Endothelial cell (in vitro differentiated cells): ENCODE measurements at regions not wholly inside any gene's neighbourhood (a gene's known extent, or its start where the extent isn't known, plus 50 kb on each side); places are given as distances from the start of the nearest gene placed in this dataset.
A peak's percentile ranks its signal among the peaks of the same experiment; 100 is the strongest.
"Not testable (repeated sequence)": the region's sequence is repeated elsewhere in the genome, so short reads cannot be mapped to it uniquely, and the experiment has no call there.

Experiments used
- DNase-seq: peaks from one replicate; pipeline ENCODE4 v3.0.0; 2021; ENCODE audit warnings: low spot score
- H3K27ac Mint-ChIP-seq: one replicate; pipeline ENCODE4 v1.8.0; 2021; ENCODE audit warnings: mixed read lengths, inconsistent platforms; ENCODE audit not compliant: unreplicated experiment
- H3K27me3 Mint-ChIP-seq: one replicate; pipeline ENCODE4 v1.8.0; 2021; ENCODE audit warnings: mild to moderate bottlenecking, moderate library complexity, mixed read lengths, inconsistent platforms; ENCODE audit not compliant: unreplicated experiment
- H3K36me3 Mint-ChIP-seq: one replicate; pipeline ENCODE4 v1.8.0; 2021; ENCODE audit warnings: mild to moderate bottlenecking, low read depth, mixed read lengths, inconsistent platforms; ENCODE audit not compliant: unreplicated experiment
- H3K4me1 Mint-ChIP-seq: one replicate; pipeline ENCODE4 v1.8.0; 2021; ENCODE audit warnings: mild to moderate bottlenecking, mixed read lengths, inconsistent platforms; ENCODE audit not compliant: unreplicated experiment
- H3K4me3 Mint-ChIP-seq: one replicate; pipeline ENCODE4 v1.8.0; 2021; ENCODE audit warnings: mild to moderate bottlenecking, mixed read lengths, inconsistent platforms; ENCODE audit not compliant: unreplicated experiment
- H3K9me3 Mint-ChIP-seq: one replicate; pipeline ENCODE4 v1.8.0; 2021; ENCODE audit warnings: mixed read lengths, inconsistent platforms; ENCODE audit not compliant: unreplicated experiment
- CTCF ChIP-seq: fragments of 200-600 bp; sonication (generic); IDR thresholded peaks from one replicate; pipeline ENCODE4 v1.5.0; 2021; ENCODE audit warnings: antibody characterized with exemption; ENCODE audit not compliant: unreplicated experiment

- TF ChIP-seq CTCF = peak; percentile 27
- not testable (repeated sequence) for H3K4me1 Mint-ChIP-seq, H3K9me3 Mint-ChIP-seq, H3K27me3 Mint-ChIP-seq, H3K27ac Mint-ChIP-seq
- peak; percentile 38 for DNase-seq
- H3K4me3 Mint-ChIP-seq = peak overlapping the region; percentile 21
- peaks cover 26% of the 10 kb centered on the region for H3K36me3 Mint-ChIP-seq
Measured at GRCh38 chr1:224004552-224005315, 109.2 kb upstream of the FBXO28 start.

GRCh38 chr1:224003896-224004295 is 110.0 kb upstream of the FBXO28 start:
- H3K4me1 Mint-ChIP-seq, H3K27ac Mint-ChIP-seq, H3K27me3 Mint-ChIP-seq, DNase-seq, H3K4me3 Mint-ChIP-seq, H3K9me3 Mint-ChIP-seq: not testable (repeated sequence)
- peaks cover 26% of the 10 kb centered on the region for H3K36me3 Mint-ChIP-seq

- not testable (repeated sequence) for H3K27me3 Mint-ChIP-seq, H3K4me3 Mint-ChIP-seq
Measured at GRCh38 chr1:224001757-224002156, 112.2 kb upstream of the FBXO28 start.

GRCh38 chr1:223999761-224000160 is 114.2 kb upstream of the FBXO28 start:
- H3K27ac Mint-ChIP-seq, DNase-seq, H3K27me3 Mint-ChIP-seq, H3K4me1 Mint-ChIP-seq, H3K9me3 Mint-ChIP-seq, H3K36me3 Mint-ChIP-seq, H3K4me3 Mint-ChIP-seq: not testable (repeated sequence)

More at GRCh38 chr1:224001757-224002156, 112.2 kb upstream of the FBXO28 start:
- not testable (repeated sequence) for H3K27ac Mint-ChIP-seq, H3K4me1 Mint-ChIP-seq, DNase-seq, H3K9me3 Mint-ChIP-seq, H3K36me3 Mint-ChIP-seq

- not testable (repeated sequence) for H3K27ac Mint-ChIP-seq
Measured at GRCh38 chr1:223998676-223999455, 115.0 kb upstream of the FBXO28 start.

GRCh38 chr1:223996376-223996775 is 117.5 kb upstream of the FBXO28 start:
- not testable (repeated sequence) for H3K27me3 Mint-ChIP-seq, H3K36me3 Mint-ChIP-seq, H3K4me1 Mint-ChIP-seq, H3K9me3 Mint-ChIP-seq, DNase-seq, H3K4me3 Mint-ChIP-seq, H3K27ac Mint-ChIP-seq

More at GRCh38 chr1:223998676-223999455, 115.0 kb upstream of the FBXO28 start:
- not testable (repeated sequence) for H3K27me3 Mint-ChIP-seq, H3K4me3 Mint-ChIP-seq, DNase-seq, H3K4me1 Mint-ChIP-seq, H3K9me3 Mint-ChIP-seq, H3K36me3 Mint-ChIP-seq

- peak; percentile 100 for DNase-seq
- not testable (repeated sequence) for H3K4me1 Mint-ChIP-seq, H3K36me3 Mint-ChIP-seq, H3K9me3 Mint-ChIP-seq, H3K27me3 Mint-ChIP-seq
- H3K27ac Mint-ChIP-seq = peak overlapping the region; percentile 98
- H3K4me3 Mint-ChIP-seq = peak overlapping the region; percentile 98
Measured at GRCh38 chr1:223992456-223993246, 121.3 kb upstream of the FBXO28 start.

GRCh38 chr1:223991297-223991857 is 122.5 kb upstream of the FBXO28 start:
- not testable (repeated sequence) for H3K36me3 Mint-ChIP-seq, DNase-seq, H3K4me3 Mint-ChIP-seq, H3K9me3 Mint-ChIP-seq, H3K27ac Mint-ChIP-seq, H3K4me1 Mint-ChIP-seq, H3K27me3 Mint-ChIP-seq

- H3K36me3 Mint-ChIP-seq, H3K4me1 Mint-ChIP-seq, H3K9me3 Mint-ChIP-seq, H3K27ac Mint-ChIP-seq, DNase-seq, H3K27me3 Mint-ChIP-seq, H3K4me3 Mint-ChIP-seq: not testable (repeated sequence)
Measured at GRCh38 chr1:223961985-223962384, 116.2 kb upstream of the TP53BP2 start.

- not testable (repeated sequence) for H3K9me3 Mint-ChIP-seq, H3K4me1 Mint-ChIP-seq, H3K27me3 Mint-ChIP-seq, DNase-seq, H3K4me3 Mint-ChIP-seq, H3K36me3 Mint-ChIP-seq, H3K27ac Mint-ChIP-seq
Measured at GRCh38 chr1:223952801-223953200, 107.1 kb upstream of the TP53BP2 start.
